ENCODE measurements at regions not wholly inside any gene's neighbourhood (a gene's known extent, or its start where the extent isn't known, plus 50 kb on each side); places are given as distances from the start of the nearest gene placed in this dataset.
A peak's percentile ranks its signal among the peaks of the same experiment; 100 is the strongest.

- FAIRE-seq, result no peak
Measured at GRCh38 chr5:2371419-2371710, 380.1 kb downstream of the IRX2 start.

GRCh38 chr5:2370626-2371418 is 380.7 kb downstream of the IRX2 start:
- H3K4me3 ChIP-seq (ENCODE audit: low read depth, low read length), result no peak overlapping the region
- H3K36me3 ChIP-seq (ENCODE audit: control insufficient read depth, insufficient read depth, low read length), result no peaks in the 10 kb centered on the region
- no peak for TF ChIP-seq CTCF (IDR thresholded peaks at IDR 0.05; ENCODE audit: insufficient read depth, low read length, severe bottlenecking)
- no peaks in the 10 kb centered on the region for H3K27me3 ChIP-seq (ENCODE audit: control insufficient read depth, insufficient read depth, low read length)
- DNase-seq (ENCODE audit: low read depth) (no peak), FAIRE-seq (no peak)

More at GRCh38 chr5:2371419-2371710, 380.1 kb downstream of the IRX2 start:
- DNase-seq (ENCODE audit: low read depth), result no peak
- no peak for TF ChIP-seq CTCF (IDR thresholded peaks at IDR 0.05; ENCODE audit: insufficient read depth, low read length, severe bottlenecking)
- no peak overlapping the region for H3K4me3 ChIP-seq (ENCODE audit: low read depth, low read length)
- no peaks in the 10 kb centered on the region for H3K36me3 ChIP-seq (ENCODE audit: control insufficient read depth, insufficient read depth, low read length)
- H3K27me3 ChIP-seq (ENCODE audit: control insufficient read depth, insufficient read depth, low read length), result no peaks in the 10 kb centered on the region

GRCh38 chr5:2369178-2369577 is 382.3 kb downstream of the IRX2 start:
- Histone ChIP-seq H3K36me3 (ENCODE audit: control insufficient read depth, insufficient read depth, low read length) (no peaks in the 10 kb centered on the region), H3K27me3 (ENCODE audit: control insufficient read depth, insufficient read depth, low read length) (no peaks in the 10 kb centered on the region), H3K4me3 (ENCODE audit: low read depth, low read length) (no peak overlapping the region)
- TF ChIP-seq CTCF (IDR thresholded peaks at IDR 0.05; ENCODE audit: insufficient read depth, low read length, severe bottlenecking), result no peak
- DNase-seq (ENCODE audit: low read depth), result no peak
- FAIRE-seq, result peak; percentile 97

GRCh38 chr5:2366816-2367215 is 384.7 kb downstream of the IRX2 start:
- TF ChIP-seq CTCF (IDR thresholded peaks at IDR 0.05; ENCODE audit: insufficient read depth, low read length, severe bottlenecking), result no peak
- Histone ChIP-seq H3K27me3 (ENCODE audit: control insufficient read depth, insufficient read depth, low read length) (no peaks in the 10 kb centered on the region), H3K36me3 (ENCODE audit: control insufficient read depth, insufficient read depth, low read length) (no peaks in the 10 kb centered on the region), H3K4me3 (ENCODE audit: low read depth, low read length) (no peak overlapping the region)
- FAIRE-seq (no peak), DNase-seq (ENCODE audit: low read depth) (no peak)

GRCh38 chr5:2357309-2357708 is 394.2 kb downstream of the IRX2 start:
- Histone ChIP-seq H3K27me3 (ENCODE audit: control insufficient read depth, insufficient read depth, low read length) (no peaks in the 10 kb centered on the region), H3K36me3 (ENCODE audit: control insufficient read depth, insufficient read depth, low read length) (no peaks in the 10 kb centered on the region), H3K4me3 (ENCODE audit: low read depth, low read length) (no peak overlapping the region)
- DNase-seq (ENCODE audit: low read depth), result no peak
- no peak for TF ChIP-seq CTCF (IDR thresholded peaks at IDR 0.05; ENCODE audit: insufficient read depth, low read length, severe bottlenecking)
- FAIRE-seq, result no peak

- no peak for TF ChIP-seq CTCF (IDR thresholded peaks at IDR 0.05; ENCODE audit: insufficient read depth, low read length, severe bottlenecking)
- no peak for FAIRE-seq
- DNase-seq (ENCODE audit: low read depth), result no peak
- H3K27me3 ChIP-seq (ENCODE audit: control insufficient read depth, insufficient read depth, low read length), result no peaks in the 10 kb centered on the region
- no peak overlapping the region for H3K4me3 ChIP-seq (ENCODE audit: low read depth, low read length)
- no peaks in the 10 kb centered on the region for H3K36me3 ChIP-seq (ENCODE audit: control insufficient read depth, insufficient read depth, low read length)
Measured at GRCh38 chr5:2355859-2356258, 395.6 kb downstream of the IRX2 start.
